Keratinocyte (primary cell): ENCODE measurements at regions not wholly inside any gene's neighbourhood (a gene's known extent, or its start where the extent isn't known, plus 50 kb on each side); places are given as distances from the start of the nearest gene placed in this dataset.

Source experiments
- CTCF ChIP-seq, 3 experiments: IDR thresholded peaks in 1 of 3; conservative IDR thresholded peaks in 1 of 3; optimal IDR thresholded peaks in 1 of 3; 2 replicates in 2 of 3; 3 replicates in 1 of 3; pipeline versions ENCODE3 to v1.5.1; 2011; ENCODE audit warnings: low read length in 3 of 3, mild to moderate bottlenecking in 3 of 3, moderate library complexity in 2 of 3, control low read depth in 1 of 3, inconsistent platforms in 1 of 3; ENCODE audit not compliant: insufficient read depth in 2 of 3; ENCODE audit errors: extremely low read depth in 1 of 3
- EZH2 ChIP-seq: IDR thresholded peaks from one replicate; pipeline ENCODE4 v1.6.1; 2012; ENCODE audit warnings: inconsistent platforms, mild to moderate bottlenecking, low read length, moderate library complexity

GRCh38 chr6:86858970-86859369, 78.4 kb upstream of the HTR1E start:
- TF ChIP-seq CTCF (optimal IDR thresholded peaks at IDR 0.05 in 1 of 3, IDR thresholded peaks at IDR 0.05 in 1 of 3, conservative IDR thresholded peaks at IDR 0.05 in 1 of 3; ENCODE audit: extremely low read depth in 1 of 3, insufficient read depth in 2 of 3, low read length in 3 of 3), result no peak
- no peak for TF ChIP-seq EZH2
